Astrocyte (in vitro differentiated cells and primary cell): ENCODE measurements at regions not wholly inside any gene's neighbourhood (a gene's known extent, or its start where the extent isn't known, plus 50 kb on each side); places are given as distances from the start of the nearest gene placed in this dataset.

ENCODE experiments used
- DNase-seq: peaks from one replicate; pipeline ENCODE4 v3.0.0-alpha.2; 2010; ENCODE audit warnings: low read depth
- FAIRE-seq: peaks from 2 replicates; lab custom pipeline; 2011; peaks lifted over from hg19 to GRCh38; lab: Jason Lieb, UNC
- H2AFZ ChIP-seq: 2 replicates; pipeline ENCODE4 v1.6.0; 2012; ENCODE audit warnings: low read depth, low read length, inconsistent platforms
- H3K27ac ChIP-seq: 2 replicates; pipeline ENCODE4 v1.5.1; 2011; ENCODE audit warnings: low read depth, low read length, inconsistent platforms
- H3K27me3 ChIP-seq: 2 replicates; pipeline ENCODE4 v1.6.0; 2011; ENCODE audit warnings: low read length, inconsistent platforms; ENCODE audit not compliant: insufficient read depth
- H3K36me3 ChIP-seq: 2 replicates; pipeline ENCODE4 v1.5.1; 2011; ENCODE audit warnings: low read length, inconsistent platforms; ENCODE audit not compliant: insufficient read depth
- H3K4me1 ChIP-seq: 2 replicates; pipeline ENCODE4 v1.5.1; 2011; ENCODE audit warnings: low read length, inconsistent platforms; ENCODE audit not compliant: insufficient read depth
- H3K4me2 ChIP-seq: 2 replicates; pipeline ENCODE4 v1.6.0; 2012; ENCODE audit warnings: low read length, inconsistent platforms
- H3K4me3 ChIP-seq: 2 replicates; pipeline ENCODE4 v1.5.1; 2011; ENCODE audit warnings: low read depth, mild to moderate bottlenecking, low read length, inconsistent platforms; ENCODE audit not compliant: insufficient read depth
- H3K79me2 ChIP-seq: 2 replicates; pipeline ENCODE4 v1.6.0; 2012; ENCODE audit warnings: mild to moderate bottlenecking, low read length, inconsistent platforms; ENCODE audit not compliant: insufficient read depth
- H3K9ac ChIP-seq: 2 replicates; pipeline ENCODE4 v1.6.0; 2012; ENCODE audit warnings: mild to moderate bottlenecking, low read length, inconsistent platforms
- H3K9me3 ChIP-seq: 2 replicates; pipeline ENCODE4 v1.5.1; 2012; ENCODE audit warnings: low read depth, mild to moderate bottlenecking, low read length, inconsistent platforms; ENCODE audit not compliant: insufficient read depth
- H4K20me1 ChIP-seq: 2 replicates; pipeline ENCODE4 v1.6.0; 2012; ENCODE audit warnings: low read length, inconsistent platforms; ENCODE audit not compliant: insufficient read depth
- H3K27ac Mint-ChIP-seq: one replicate; pipeline ENCODE4 v1.8.0; 2021; ENCODE audit warnings: mild to moderate bottlenecking, mixed read lengths; ENCODE audit not compliant: unreplicated experiment
- H3K27me3 Mint-ChIP-seq: one replicate; pipeline ENCODE4 v1.8.0; 2021; ENCODE audit warnings: low read depth, mixed read lengths; ENCODE audit not compliant: unreplicated experiment
- H3K36me3 Mint-ChIP-seq: one replicate; pipeline ENCODE4 v1.8.0; 2021; ENCODE audit warnings: low read depth, mixed read lengths; ENCODE audit not compliant: unreplicated experiment
- H3K4me1 Mint-ChIP-seq: one replicate; pipeline ENCODE4 v1.8.0; 2021; ENCODE audit warnings: low read depth, mixed read lengths; ENCODE audit not compliant: unreplicated experiment
- H3K4me3 Mint-ChIP-seq: one replicate; pipeline ENCODE4 v1.8.0; 2021; ENCODE audit warnings: mild to moderate bottlenecking, moderate library complexity, mixed read lengths; ENCODE audit not compliant: unreplicated experiment
- H3K9me3 Mint-ChIP-seq: one replicate; pipeline ENCODE4 v1.8.0; 2021; ENCODE audit warnings: mild to moderate bottlenecking, mixed read lengths; ENCODE audit not compliant: unreplicated experiment
- EZH2 ChIP-seq: IDR thresholded peaks from 2 replicates; pipeline ENCODE4 v1.6.1; 2012; ENCODE audit warnings: mild to moderate bottlenecking, low read length, inconsistent platforms; ENCODE audit not compliant: insufficient read depth
- TF ChIP-seq, protein P1 (sequence below): IDR thresholded peaks from 2 replicates; pipeline ENCODE4 v1.5.1; 2011; ENCODE audit warnings: low read depth, mild to moderate bottlenecking, inconsistent platforms, low read length, moderate library complexity; ENCODE audit not compliant: insufficient read depth

DNA sequence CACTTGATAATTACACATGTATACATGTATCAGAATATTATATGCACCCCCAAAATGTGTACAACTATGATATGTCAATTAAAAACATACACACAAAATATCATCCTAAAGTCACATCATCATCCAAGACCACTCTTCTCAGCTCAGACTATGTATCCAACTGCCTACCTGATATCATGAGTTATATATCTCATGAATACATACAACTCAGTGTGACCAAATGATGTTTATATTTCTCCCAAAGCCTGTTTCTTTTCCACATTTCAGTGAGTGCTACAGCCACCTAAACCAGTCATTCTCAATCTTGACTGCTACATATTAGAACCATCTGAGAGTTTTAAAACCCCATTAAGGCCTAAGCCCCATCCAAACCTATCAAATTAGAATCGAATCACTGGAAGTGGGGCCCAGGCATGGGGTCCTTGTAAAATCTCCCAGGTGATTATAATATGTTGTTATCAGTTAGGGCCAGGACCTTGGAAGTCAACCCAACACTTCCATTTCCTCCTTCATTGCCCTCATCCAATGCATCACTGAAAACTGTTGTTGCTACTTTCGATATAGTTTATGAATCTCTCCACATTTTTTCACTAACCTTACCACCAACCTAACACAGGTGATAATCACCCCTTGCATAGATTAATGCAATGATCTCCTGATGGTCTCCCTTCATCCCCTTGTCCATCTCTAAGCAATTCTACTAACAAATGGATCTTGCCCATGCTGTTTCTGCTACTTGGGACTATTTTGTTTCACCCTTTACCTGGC lies 53.8 kb upstream of the ITGB8 start:
- H3K4me2 ChIP-seq = no peak overlapping the region
- FAIRE-seq = no peak
- no peaks in the 10 kb centered on the region for H3K36me3 Mint-ChIP-seq
- no peaks in the 10 kb centered on the region for H3K79me2 ChIP-seq
- no peak for DNase-seq
- peaks cover 6% of the 10 kb centered on the region for H3K4me1 ChIP-seq
- no peak overlapping the region for H3K27ac ChIP-seq
- H3K9me3 ChIP-seq = no peaks in the 10 kb centered on the region
- peaks cover 1% of the 10 kb centered on the region for H3K4me1 Mint-ChIP-seq
- H3K27me3 ChIP-seq = no peaks in the 10 kb centered on the region
- no peaks in the 10 kb centered on the region for H3K9me3 Mint-ChIP-seq
- H3K4me3 ChIP-seq = no peak overlapping the region
- no peaks in the 10 kb centered on the region for H3K27me3 Mint-ChIP-seq
- H3K4me3 Mint-ChIP-seq = no peak overlapping the region
- H3K36me3 ChIP-seq = no peaks in the 10 kb centered on the region
- H3K9ac ChIP-seq = no peak overlapping the region
- TF ChIP-seq, protein P1, sequence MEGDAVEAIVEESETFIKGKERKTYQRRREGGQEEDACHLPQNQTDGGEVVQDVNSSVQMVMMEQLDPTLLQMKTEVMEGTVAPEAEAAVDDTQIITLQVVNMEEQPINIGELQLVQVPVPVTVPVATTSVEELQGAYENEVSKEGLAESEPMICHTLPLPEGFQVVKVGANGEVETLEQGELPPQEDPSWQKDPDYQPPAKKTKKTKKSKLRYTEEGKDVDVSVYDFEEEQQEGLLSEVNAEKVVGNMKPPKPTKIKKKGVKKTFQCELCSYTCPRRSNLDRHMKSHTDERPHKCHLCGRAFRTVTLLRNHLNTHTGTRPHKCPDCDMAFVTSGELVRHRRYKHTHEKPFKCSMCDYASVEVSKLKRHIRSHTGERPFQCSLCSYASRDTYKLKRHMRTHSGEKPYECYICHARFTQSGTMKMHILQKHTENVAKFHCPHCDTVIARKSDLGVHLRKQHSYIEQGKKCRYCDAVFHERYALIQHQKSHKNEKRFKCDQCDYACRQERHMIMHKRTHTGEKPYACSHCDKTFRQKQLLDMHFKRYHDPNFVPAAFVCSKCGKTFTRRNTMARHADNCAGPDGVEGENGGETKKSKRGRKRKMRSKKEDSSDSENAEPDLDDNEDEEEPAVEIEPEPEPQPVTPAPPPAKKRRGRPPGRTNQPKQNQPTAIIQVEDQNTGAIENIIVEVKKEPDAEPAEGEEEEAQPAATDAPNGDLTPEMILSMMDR = no peak
- TF ChIP-seq EZH2 = no peak
- no peaks in the 10 kb centered on the region for H4K20me1 ChIP-seq
- no peak overlapping the region for H3K27ac Mint-ChIP-seq
- no peak overlapping the region for H2AFZ ChIP-seq

DNA sequence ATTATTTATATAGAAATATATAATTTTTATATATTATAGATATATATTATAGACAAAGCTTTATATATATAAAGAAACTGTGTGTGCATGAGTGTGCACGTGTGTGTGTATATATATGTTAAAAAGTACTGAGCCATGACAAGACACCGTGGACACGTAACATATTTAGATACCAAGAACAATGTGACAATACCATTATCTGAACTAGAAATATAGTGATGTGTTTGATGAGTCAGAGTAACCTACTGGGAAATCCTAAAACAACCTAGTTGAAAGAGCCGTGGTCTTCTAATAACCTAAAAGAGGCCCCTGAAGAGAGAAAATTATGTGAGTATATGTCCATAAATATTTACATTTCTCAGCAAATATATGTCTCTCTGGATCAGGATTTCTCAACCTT lies 50.7 kb upstream of the ITGB8 start:
- no peaks in the 10 kb centered on the region for H3K27me3 Mint-ChIP-seq
- no peak overlapping the region for H3K4me3 ChIP-seq
- no peak overlapping the region for H3K27ac ChIP-seq
- H3K4me3 Mint-ChIP-seq = no peak overlapping the region
- H3K27ac Mint-ChIP-seq = no peak overlapping the region
- no peaks in the 10 kb centered on the region for H3K36me3 ChIP-seq
- no peaks in the 10 kb centered on the region for H3K36me3 Mint-ChIP-seq
- H3K9me3 ChIP-seq = no peaks in the 10 kb centered on the region
- peaks cover 1% of the 10 kb centered on the region for H3K4me1 Mint-ChIP-seq
- H3K27me3 ChIP-seq = no peaks in the 10 kb centered on the region
- no peaks in the 10 kb centered on the region for H3K79me2 ChIP-seq
- no peak for TF ChIP-seq EZH2
- TF ChIP-seq, protein P1 = no peak
- peaks cover 6% of the 10 kb centered on the region for H3K4me1 ChIP-seq
- FAIRE-seq (no peak), DNase-seq (no peak)
- no peak overlapping the region for H2AFZ ChIP-seq
- no peak overlapping the region for H3K4me2 ChIP-seq
- no peaks in the 10 kb centered on the region for H3K9me3 Mint-ChIP-seq
- no peak overlapping the region for H3K9ac ChIP-seq
- no peaks in the 10 kb centered on the region for H4K20me1 ChIP-seq
